HG02571 (cell line): ENCODE measurements at regions not wholly inside any gene's neighbourhood (a gene's known extent, or its start where the extent isn't known, plus 50 kb on each side); places are given as distances from the start of the nearest gene placed in this dataset.

Experiments used
- ATAC-seq: cut with Tn5 transposase; IDR thresholded peaks from one replicate; pipeline ENCODE4 v1.9.1; 2021; ENCODE audit warnings: mild to moderate bottlenecking, moderate library complexity; ENCODE audit not compliant: unreplicated experiment

GRCh38 chr2:235244255-235245220, 249.3 kb upstream of the AGAP1 start:
- ATAC-seq, result no peak

GRCh38 chr2:235247001-235247400, 246.8 kb upstream of the AGAP1 start:
- no peak for ATAC-seq

GRCh38 chr2:235255693-235256092, 238.2 kb upstream of the AGAP1 start:
- ATAC-seq, result no peak

GRCh38 chr2:235257590-235257989, 236.3 kb upstream of the AGAP1 start:
- no peak for ATAC-seq

- no peak for ATAC-seq
Measured at GRCh38 chr2:235262750-235263149, 231.1 kb upstream of the AGAP1 start.

GRCh38 chr2:235263205-235264120, 230.4 kb upstream of the AGAP1 start:
- ATAC-seq, result no peak

GRCh38 chr2:235264121-235264493, 229.7 kb upstream of the AGAP1 start:
- ATAC-seq, result no peak

GRCh38 chr2:235264512-235264911, 229.3 kb upstream of the AGAP1 start:
- no peak for ATAC-seq

- ATAC-seq, result no peak
Measured at GRCh38 chr2:235265348-235265965, 228.4 kb upstream of the AGAP1 start.

- no peak for ATAC-seq
Measured at GRCh38 chr2:235267251-235267650, 226.6 kb upstream of the AGAP1 start.

- no peak for ATAC-seq
Measured at GRCh38 chr2:235268535-235268934, 225.3 kb upstream of the AGAP1 start.

GRCh38 chr2:235270291-235270690, 223.6 kb upstream of the AGAP1 start:
- ATAC-seq, result peak; percentile 55

GRCh38 chr2:235270956-235271355, 222.9 kb upstream of the AGAP1 start:
- peak; percentile 83 for ATAC-seq

GRCh38 chr2:235271936-235272335, 221.9 kb upstream of the AGAP1 start:
- ATAC-seq, result no peak

- ATAC-seq, result no peak
Measured at GRCh38 chr2:235274023-235274422, 219.8 kb upstream of the AGAP1 start.

GRCh38 chr2:235277485-235277884, 216.4 kb upstream of the AGAP1 start:
- ATAC-seq, result no peak

- ATAC-seq, result no peak
Measured at GRCh38 chr2:235278771-235279355, 215.0 kb upstream of the AGAP1 start.

GRCh38 chr2:235279965-235280364, 213.9 kb upstream of the AGAP1 start:
- no peak for ATAC-seq

GRCh38 chr2:235283246-235283645, 210.6 kb upstream of the AGAP1 start:
- no peak for ATAC-seq

- ATAC-seq, result no peak
Measured at GRCh38 chr2:235286622-235287374, 207.0 kb upstream of the AGAP1 start.
